Stimulated activated naive CD8-positive, alpha-beta T cell treated with anti-CD3 and anti-CD28 coated beads, Interleukin-15, amount 100 ng/mL, for 72 hours (primary cell): ENCODE measurements at regions not wholly inside any gene's neighbourhood (a gene's known extent, or its start where the extent isn't known, plus 50 kb on each side); places are given as distances from the start of the nearest gene placed in this dataset.
A peak's percentile ranks its signal among the peaks of the same experiment; 100 is the strongest.

ENCODE experiments used
- ATAC-seq: fragments of 150-1000 bp; cut with Tn5 transposase; 2 replicates; pipeline ENCODE4 v1.10.0; 2021; ENCODE audit warnings: mild to moderate bottlenecking, moderate library complexity
- DNase-seq, 2 donors: peaks; one replicate each; pipeline ENCODE4 v3.0.0; 2021 to 2022
- H3K27ac Mint-ChIP-seq, 2 donors: one replicate each; pipeline ENCODE4 v1.8.0; 2022; ENCODE audit warnings: mild to moderate bottlenecking in 2 of 2, mixed read lengths in 2 of 2, moderate library complexity in 2 of 2
- H3K27me3 Mint-ChIP-seq: one replicate; pipeline ENCODE4 v1.8.0; 2022; ENCODE audit warnings: mixed read lengths
- H3K4me1 Mint-ChIP-seq: one replicate; pipeline ENCODE4 v1.8.0; 2022; ENCODE audit warnings: mild to moderate bottlenecking, mixed read lengths
- H3K4me3 Mint-ChIP-seq, 2 donors: one replicate each; pipeline ENCODE4 v1.8.0; 2022; ENCODE audit warnings: mild to moderate bottlenecking in 2 of 2, mixed read lengths in 2 of 2, moderate library complexity in 1 of 2
- H3K9me3 Mint-ChIP-seq, 2 donors: one replicate each; pipeline ENCODE4 v1.8.0; 2022; ENCODE audit warnings: mixed read lengths in 2 of 2

- peaks cover 9 to 22% of the 10 kb centered on the region in 2 donors for H3K9me3 Mint-ChIP-seq
- H3K27ac Mint-ChIP-seq, result no peak overlapping the region
- no peak overlapping the region for H3K4me3 Mint-ChIP-seq
- peak in 1 of 2 donors; percentile 4 for DNase-seq
- no peaks in the 10 kb centered on the region for H3K27me3 Mint-ChIP-seq
- ATAC-seq, result no peak
- no peaks in the 10 kb centered on the region for H3K4me1 Mint-ChIP-seq
Observed at GRCh38 chr6:43943099-43943766, 173.2 kb downstream of the VEGFA start.

DNA sequence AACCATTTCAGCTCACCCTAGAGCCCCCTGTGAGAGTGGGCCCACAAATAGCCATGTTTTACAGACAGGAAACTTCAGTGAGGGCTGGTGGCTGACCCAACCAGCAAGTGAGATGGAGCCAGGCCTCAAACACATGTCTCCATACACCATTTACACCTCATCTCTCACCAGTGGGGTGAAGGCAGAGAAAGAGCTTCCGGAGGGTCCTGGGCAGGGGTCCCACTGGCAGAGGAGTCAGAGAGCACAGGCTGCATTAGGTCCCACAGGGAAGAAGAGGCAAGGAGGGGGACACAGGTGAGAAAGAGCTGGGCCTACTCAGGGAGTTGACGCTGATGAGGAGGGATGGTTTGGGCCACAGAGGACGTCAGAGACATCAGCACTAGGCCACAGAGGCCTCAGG is 172.6 kb downstream of the VEGFA start:
- Mint-ChIP-seq H3K27me3 (no peaks in the 10 kb centered on the region), H3K4me1 (no peaks in the 10 kb centered on the region), H3K9me3 (peaks cover 9 to 22% of the 10 kb centered on the region in 2 donors), H3K27ac (no peak overlapping the region), H3K4me3 (no peak overlapping the region)
- ATAC-seq (no peak), DNase-seq (no peak)

DNA sequence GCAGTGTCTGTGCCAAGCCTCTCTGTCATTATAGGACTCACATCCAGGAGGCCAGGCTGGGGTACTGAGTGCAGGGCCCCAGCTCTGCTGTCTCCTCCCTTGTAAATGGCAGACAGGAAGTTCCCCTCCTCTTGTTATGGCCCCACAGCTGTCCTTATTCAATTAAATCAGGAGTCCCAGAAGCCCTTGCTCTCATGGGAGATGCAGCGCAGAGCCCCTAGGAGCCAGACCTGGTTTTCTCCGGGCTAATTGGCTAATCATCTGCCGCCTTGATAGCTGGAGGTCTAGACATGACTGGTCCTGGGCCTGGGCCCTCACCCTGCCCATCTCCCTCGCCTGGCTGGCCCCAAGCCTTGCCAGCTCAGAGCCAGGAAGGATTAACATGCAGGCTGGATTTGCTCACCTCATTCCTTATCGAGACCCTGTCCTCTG is 172.0 kb downstream of the VEGFA start:
- no peaks in the 10 kb centered on the region for H3K4me1 Mint-ChIP-seq
- peaks cover 8 to 22% of the 10 kb centered on the region in 2 donors for H3K9me3 Mint-ChIP-seq
- H3K27me3 Mint-ChIP-seq, result no peaks in the 10 kb centered on the region
- no peak overlapping the region for H3K27ac Mint-ChIP-seq
- ATAC-seq (no peak), DNase-seq (peak in 1 of 2 donors; percentile 1)
- H3K4me3 Mint-ChIP-seq, result no peak overlapping the region

DNA sequence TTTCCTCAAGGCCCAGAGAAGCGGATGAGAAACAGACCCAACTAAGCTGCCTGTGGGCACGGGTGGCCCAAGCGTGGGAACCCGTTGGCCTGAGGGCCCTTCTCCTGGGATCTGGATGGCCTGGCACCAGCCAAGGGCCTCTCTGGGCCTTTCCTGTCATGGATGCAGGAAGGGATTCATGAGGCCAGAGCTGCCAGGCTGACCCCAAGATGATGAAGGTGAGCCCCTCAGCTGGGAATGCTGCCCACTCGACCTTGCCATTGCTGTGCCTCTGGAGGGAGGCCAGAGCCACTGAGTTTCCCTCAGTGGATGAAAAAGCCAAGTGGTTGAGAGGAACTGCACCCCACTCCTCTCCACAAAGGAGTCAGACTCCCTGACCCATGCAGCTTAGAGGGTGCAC is 171.2 kb downstream of the VEGFA start:
- peak in 1 of 2 donors; percentile 3 for DNase-seq
- Mint-ChIP-seq H3K27me3 (no peaks in the 10 kb centered on the region), H3K4me1 (no peaks in the 10 kb centered on the region), H3K4me3 (no peak overlapping the region), H3K27ac (no peak overlapping the region), H3K9me3 (peaks cover 0 to 15% of the 10 kb centered on the region in 2 donors)
- no peak for ATAC-seq

GRCh38 chr6:43940393-43941087 is 170.5 kb downstream of the VEGFA start:
- Mint-ChIP-seq H3K27me3 (no peaks in the 10 kb centered on the region), H3K9me3 (peaks cover 0 to 14% of the 10 kb centered on the region in 2 donors), H3K27ac (no peak overlapping the region), H3K4me1 (no peaks in the 10 kb centered on the region), H3K4me3 (no peak overlapping the region)
- DNase-seq (peak in 1 of 2 donors; percentile 6), ATAC-seq (no peak)

- Mint-ChIP-seq H3K27ac (no peak overlapping the region), H3K4me1 (no peaks in the 10 kb centered on the region), H3K9me3 (peaks cover 0 to 14% of the 10 kb centered on the region in 2 donors), H3K27me3 (no peaks in the 10 kb centered on the region), H3K4me3 (no peak overlapping the region)
- DNase-seq, result no peak
- ATAC-seq, result no peak
Observed at GRCh38 chr6:43940071-43940392, 170.0 kb downstream of the VEGFA start.

DNA sequence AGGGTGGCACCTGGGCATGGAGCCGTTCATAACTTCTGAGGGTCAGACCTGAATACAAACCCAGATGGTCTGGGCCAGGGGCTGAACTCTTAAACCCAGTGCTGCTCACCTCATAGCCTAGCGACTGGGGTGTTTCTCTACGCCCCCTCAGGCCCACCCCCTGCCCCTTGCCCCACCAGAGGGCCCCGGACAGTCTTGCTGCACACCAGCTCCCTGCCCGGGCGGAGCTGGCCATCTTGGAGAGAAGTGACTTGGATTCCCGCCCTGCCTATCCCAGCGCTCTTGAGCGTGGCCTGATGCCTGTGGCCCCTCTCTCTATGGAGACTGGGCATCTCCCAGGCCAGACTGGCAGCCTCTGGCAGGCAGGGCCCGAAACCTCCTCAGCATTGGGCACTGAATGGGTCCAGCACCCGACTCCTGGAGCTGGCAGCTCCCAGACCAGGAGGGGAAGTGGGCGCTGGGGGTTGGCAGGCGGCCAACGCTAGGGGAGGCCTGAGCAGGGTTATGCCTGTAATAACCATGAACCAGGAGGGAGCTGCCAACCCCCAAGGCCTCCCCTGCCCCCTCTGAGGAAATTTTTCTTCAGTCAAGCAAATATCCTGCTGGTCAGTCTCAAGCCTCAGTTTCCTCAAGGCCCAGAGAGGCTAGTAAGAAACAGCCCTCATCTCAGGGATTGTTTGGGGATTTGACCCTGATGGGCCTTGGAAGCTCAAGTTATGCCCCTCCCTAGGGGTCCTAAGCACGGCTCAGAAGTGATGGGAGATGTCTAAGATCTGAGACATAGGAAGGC is 169.5 kb downstream of the VEGFA start:
- Mint-ChIP-seq H3K27ac (no peak overlapping the region), H3K9me3 (peaks cover 0 to 13% of the 10 kb centered on the region in 2 donors), H3K4me3 (no peak overlapping the region), H3K4me1 (no peaks in the 10 kb centered on the region), H3K27me3 (no peaks in the 10 kb centered on the region)
- ATAC-seq, result no peak
- peak in 1 of 2 donors; percentile 5 for DNase-seq

DNA sequence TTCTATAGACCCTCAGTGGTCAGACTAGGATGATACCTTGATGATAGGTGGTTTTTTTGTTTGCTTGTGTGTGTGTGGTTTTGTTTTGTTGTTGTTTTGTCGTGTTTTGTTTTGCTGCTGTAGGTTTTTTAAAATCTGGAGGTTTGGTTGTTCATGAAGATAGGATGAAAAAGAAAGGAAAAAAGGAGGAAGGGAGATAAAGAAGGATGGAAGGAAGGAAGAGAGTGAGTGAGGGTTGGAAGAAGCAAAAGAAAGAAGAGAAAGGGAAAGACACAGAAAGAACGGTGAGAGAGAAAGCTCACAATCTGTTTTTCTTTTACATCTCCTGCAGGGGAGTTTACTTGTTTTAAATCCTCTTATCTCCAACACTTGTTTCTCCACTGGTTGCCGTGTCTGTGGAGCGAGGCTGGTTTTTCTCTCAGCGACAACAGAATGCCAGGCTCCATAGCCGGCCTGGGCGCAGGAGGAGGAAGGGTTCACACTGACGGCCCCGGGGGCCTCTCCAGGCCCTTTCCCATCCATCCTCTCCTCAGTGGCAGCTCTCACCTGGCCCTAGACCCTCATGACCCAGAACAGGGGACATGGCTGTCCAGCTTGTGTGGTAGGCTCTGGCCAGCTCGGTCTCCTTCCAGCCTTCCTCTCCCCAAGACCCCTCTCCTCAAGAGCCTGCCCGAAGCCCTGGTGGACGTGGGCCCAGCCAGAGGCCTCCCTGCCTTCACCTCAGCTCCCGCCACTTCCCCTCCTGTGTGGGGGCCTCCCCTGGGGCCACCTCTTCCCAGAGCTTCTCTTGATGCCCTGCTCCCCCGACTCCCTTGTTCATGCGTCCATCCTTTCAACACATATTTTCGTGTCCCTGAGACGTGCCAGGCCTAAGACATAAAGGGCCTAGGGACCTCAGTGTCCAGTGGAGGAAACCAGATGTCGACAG is 168.4 kb downstream of the VEGFA start:
- Mint-ChIP-seq H3K27me3 (no peaks in the 10 kb centered on the region), H3K27ac (peak overlapping the region in 1 of 2 donors; percentile 1), H3K4me1 (no peaks in the 10 kb centered on the region), H3K9me3 (peaks cover 0 to 2% of the 10 kb centered on the region in 2 donors), H3K4me3 (no peak overlapping the region)
- DNase-seq (peak in 1 of 2 donors; percentile 3), ATAC-seq (no peak)

GRCh38 chr6:43937236-43938177 is 167.5 kb downstream of the VEGFA start:
- Mint-ChIP-seq H3K27ac (no peak overlapping the region), H3K4me1 (no peaks in the 10 kb centered on the region), H3K9me3 (no peaks in the 10 kb centered on the region), H3K4me3 (no peak overlapping the region), H3K27me3 (no peaks in the 10 kb centered on the region)
- DNase-seq (peak in 1 of 2 donors; percentile 5), ATAC-seq (no peak)

DNA sequence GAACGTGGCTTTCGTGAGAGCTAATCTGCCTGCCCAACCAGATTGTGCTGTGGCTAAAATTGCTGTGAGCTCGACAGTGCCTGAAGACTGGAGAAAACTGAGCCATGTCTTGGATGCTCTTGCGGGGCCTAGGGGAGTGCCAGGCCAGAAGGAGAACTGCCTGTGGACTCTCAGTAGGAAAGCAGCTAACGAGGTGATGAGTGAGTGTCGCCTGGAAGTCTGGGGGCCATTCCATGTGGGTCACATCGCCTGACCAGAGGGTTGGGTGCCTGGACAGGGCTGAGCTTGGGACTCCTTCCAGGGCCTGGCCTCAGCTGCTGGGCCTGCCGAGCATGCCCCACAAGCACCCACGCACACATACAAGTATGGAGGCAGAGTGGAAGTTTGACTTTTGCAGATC is 166.5 kb downstream of the VEGFA start:
- no peak for ATAC-seq
- Mint-ChIP-seq H3K4me1 (no peaks in the 10 kb centered on the region), H3K9me3 (no peaks in the 10 kb centered on the region), H3K27ac (no peak overlapping the region), H3K27me3 (no peaks in the 10 kb centered on the region), H3K4me3 (no peak overlapping the region)
- peak in 1 of 2 donors; percentile 4 for DNase-seq

- ATAC-seq (no peak), DNase-seq (peak in 1 of 2 donors; percentile 1)
- Mint-ChIP-seq H3K27me3 (no peaks in the 10 kb centered on the region), H3K4me3 (no peak overlapping the region), H3K4me1 (no peaks in the 10 kb centered on the region), H3K9me3 (no peaks in the 10 kb centered on the region), H3K27ac (peak overlapping the region in 1 of 2 donors; percentile 15)
Observed at GRCh38 chr6:43935921-43936439, 166.0 kb downstream of the VEGFA start.

DNA sequence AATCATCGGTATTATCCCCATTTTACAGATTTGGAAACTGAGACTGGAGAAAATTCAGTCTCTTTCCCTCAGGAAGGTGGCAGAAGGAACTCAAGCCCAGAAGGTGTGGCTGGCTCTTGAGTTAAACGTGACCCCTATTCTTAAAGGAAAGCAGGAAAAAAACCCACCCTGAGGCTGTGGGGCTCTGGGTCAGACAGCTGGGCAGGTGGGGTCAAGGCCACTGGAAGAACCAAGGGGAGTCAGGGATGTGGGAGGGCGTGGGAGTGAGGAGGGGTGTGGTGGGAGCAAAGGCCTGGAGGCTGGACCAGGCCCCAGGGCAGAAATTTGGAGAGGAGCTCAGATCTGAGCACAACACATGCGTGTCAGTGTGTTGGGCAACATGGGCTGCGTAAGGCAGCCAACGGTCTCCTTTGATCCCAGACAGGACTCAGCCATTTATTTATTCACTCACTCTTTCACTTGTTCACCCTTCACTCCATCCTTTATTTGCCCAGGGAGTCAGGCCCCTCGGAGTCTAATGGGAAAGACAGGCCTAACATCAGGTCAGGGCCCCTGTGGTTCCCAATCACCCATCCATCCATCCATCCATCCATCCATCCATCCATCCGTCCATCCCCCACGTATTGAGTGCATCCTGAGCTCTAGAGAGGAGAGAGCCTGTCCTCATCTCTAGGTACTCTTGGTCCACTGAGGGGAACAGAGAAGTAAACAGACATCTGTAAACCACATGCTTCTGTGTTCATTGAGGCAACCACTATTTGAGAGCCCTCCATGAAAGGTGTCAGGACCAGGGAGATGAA is 165.0 kb downstream of the VEGFA start:
- Mint-ChIP-seq H3K27me3 (no peaks in the 10 kb centered on the region), H3K9me3 (no peaks in the 10 kb centered on the region), H3K4me3 (no peak overlapping the region), H3K4me1 (no peaks in the 10 kb centered on the region), H3K27ac (no peak overlapping the region)
- DNase-seq (no peak), ATAC-seq (no peak)

DNA sequence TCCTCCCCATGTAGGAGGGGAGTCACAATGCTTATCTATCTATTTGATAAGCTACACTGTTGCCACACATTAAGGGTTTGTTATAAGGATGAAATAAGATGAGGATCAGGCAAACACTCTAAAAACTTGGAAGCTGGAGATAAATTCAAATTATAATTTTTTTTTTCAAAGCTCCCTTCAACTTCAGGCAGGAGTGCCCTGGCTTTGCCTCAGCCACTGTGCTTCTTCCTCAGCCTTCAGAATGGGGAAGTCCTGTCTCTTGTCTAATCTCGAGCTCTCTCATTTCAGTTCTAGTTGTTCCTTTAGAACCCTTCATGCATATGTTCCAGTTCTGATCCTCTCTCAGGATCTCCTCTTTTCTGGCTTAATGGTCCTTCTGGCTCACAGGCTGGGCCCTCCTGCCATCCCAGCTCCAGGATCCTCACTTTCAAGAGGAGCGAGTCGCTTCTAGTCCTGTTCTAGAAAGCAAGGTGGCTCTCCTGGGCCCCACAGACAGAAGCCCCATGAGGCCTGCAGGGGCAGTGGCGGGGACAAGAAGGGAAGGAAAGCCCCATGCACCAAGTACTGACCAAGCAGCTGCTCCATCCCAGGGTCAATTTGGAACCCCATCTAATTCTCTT is 164.3 kb downstream of the VEGFA start:
- DNase-seq (no peak), ATAC-seq (no peak)
- H3K4me1 Mint-ChIP-seq, result no peaks in the 10 kb centered on the region
- H3K27ac Mint-ChIP-seq, result no peak overlapping the region
- no peaks in the 10 kb centered on the region for H3K27me3 Mint-ChIP-seq
- no peaks in the 10 kb centered on the region for H3K9me3 Mint-ChIP-seq
- no peak overlapping the region for H3K4me3 Mint-ChIP-seq
